GM19043 (cell line): ENCODE measurements at regions not wholly inside any gene's neighbourhood (a gene's known extent, or its start where the extent isn't known, plus 50 kb on each side); places are given as distances from the start of the nearest gene placed in this dataset.
"Not testable (repeated sequence)": the region's sequence is repeated elsewhere in the genome, so short reads cannot be mapped to it uniquely, and the experiment has no call there.

Source experiments
- ATAC-seq: cut with Tn5 transposase; IDR thresholded peaks from one replicate; pipeline ENCODE4 v1.9.1; 2021; ENCODE audit warnings: low read depth; ENCODE audit not compliant: unreplicated experiment

GRCh38 chr6:169019727-169020491, 233.7 kb downstream of the THBS2 start:
- no peak for ATAC-seq

GRCh38 chr6:169019111-169019510, 234.5 kb downstream of the THBS2 start:
- ATAC-seq: no peak

- ATAC-seq: no peak
These were observed 236.9 kb downstream of the THBS2 start for GRCh38 chr6:169016758-169017157.

- ATAC-seq: no peak
These were observed 239.1 kb downstream of the THBS2 start for GRCh38 chr6:169014211-169015197.

GRCh38 chr6:169009628-169010027, 244.0 kb downstream of the THBS2 start:
- no peak for ATAC-seq

GRCh38 chr6:169008641-169009257, 244.9 kb downstream of the THBS2 start:
- ATAC-seq: no peak

- ATAC-seq: no peak
These were observed 248.5 kb downstream of the THBS2 start for GRCh38 chr6:169005166-169005565.

- ATAC-seq: no peak
These were observed 253.6 kb downstream of the THBS2 start for GRCh38 chr6:169000022-169000421.

- ATAC-seq: no peak
These were observed 254.3 kb downstream of the THBS2 start for GRCh38 chr6:168999392-168999791.

GRCh38 chr6:168996356-168996625, 257.4 kb downstream of the THBS2 start:
- no peak for ATAC-seq

GRCh38 chr6:168995526-168996355, 257.9 kb downstream of the THBS2 start:
- no peak for ATAC-seq

GRCh38 chr6:168994956-168995355, 258.7 kb downstream of the THBS2 start:
- ATAC-seq: no peak

GRCh38 chr6:168992446-168993144, 261.1 kb downstream of the THBS2 start:
- no peak for ATAC-seq

GRCh38 chr6:168991695-168992094, 262.0 kb downstream of the THBS2 start:
- not testable (repeated sequence) for ATAC-seq

GRCh38 chr6:168990019-168990751, 263.5 kb downstream of the THBS2 start:
- ATAC-seq: no peak

- no peak for ATAC-seq
These were observed 264.2 kb downstream of the THBS2 start for GRCh38 chr6:168989421-168989820.

- no peak for ATAC-seq
These were observed 264.8 kb downstream of the THBS2 start for GRCh38 chr6:168988801-168989200.

GRCh38 chr6:168988280-168988679, 265.4 kb downstream of the THBS2 start:
- no peak for ATAC-seq

- ATAC-seq: no peak
These were observed 267.9 kb downstream of the THBS2 start for GRCh38 chr6:168985705-168986104.
